ENCODE measurements at regions not wholly inside any gene's neighbourhood (a gene's known extent, or its start where the extent isn't known, plus 50 kb on each side); places are given as distances from the start of the nearest gene placed in this dataset.

DNA sequence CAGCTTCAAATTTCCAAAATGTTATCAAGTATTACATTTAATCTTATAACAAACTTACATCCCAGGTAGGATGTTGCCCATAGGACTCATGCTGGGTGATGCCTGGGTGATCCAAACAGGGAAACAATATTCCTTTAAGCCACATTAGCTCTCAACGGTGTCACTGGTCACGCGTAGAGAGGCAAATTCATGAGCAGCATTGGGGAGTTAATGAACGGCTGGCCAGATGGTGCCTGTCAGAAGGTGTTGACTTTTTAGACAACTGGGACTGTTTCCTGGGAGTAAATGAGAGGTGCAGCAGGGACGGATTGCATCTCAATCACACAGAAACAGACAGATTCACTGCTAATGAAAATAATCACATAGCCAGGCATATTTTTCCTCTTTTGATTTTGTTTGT lies 83.3 kb upstream of the ID4 start:
- TF ChIP-seq, protein P1, sequence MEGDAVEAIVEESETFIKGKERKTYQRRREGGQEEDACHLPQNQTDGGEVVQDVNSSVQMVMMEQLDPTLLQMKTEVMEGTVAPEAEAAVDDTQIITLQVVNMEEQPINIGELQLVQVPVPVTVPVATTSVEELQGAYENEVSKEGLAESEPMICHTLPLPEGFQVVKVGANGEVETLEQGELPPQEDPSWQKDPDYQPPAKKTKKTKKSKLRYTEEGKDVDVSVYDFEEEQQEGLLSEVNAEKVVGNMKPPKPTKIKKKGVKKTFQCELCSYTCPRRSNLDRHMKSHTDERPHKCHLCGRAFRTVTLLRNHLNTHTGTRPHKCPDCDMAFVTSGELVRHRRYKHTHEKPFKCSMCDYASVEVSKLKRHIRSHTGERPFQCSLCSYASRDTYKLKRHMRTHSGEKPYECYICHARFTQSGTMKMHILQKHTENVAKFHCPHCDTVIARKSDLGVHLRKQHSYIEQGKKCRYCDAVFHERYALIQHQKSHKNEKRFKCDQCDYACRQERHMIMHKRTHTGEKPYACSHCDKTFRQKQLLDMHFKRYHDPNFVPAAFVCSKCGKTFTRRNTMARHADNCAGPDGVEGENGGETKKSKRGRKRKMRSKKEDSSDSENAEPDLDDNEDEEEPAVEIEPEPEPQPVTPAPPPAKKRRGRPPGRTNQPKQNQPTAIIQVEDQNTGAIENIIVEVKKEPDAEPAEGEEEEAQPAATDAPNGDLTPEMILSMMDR (IDR thresholded peaks at IDR 0.05) = no peak

DNA sequence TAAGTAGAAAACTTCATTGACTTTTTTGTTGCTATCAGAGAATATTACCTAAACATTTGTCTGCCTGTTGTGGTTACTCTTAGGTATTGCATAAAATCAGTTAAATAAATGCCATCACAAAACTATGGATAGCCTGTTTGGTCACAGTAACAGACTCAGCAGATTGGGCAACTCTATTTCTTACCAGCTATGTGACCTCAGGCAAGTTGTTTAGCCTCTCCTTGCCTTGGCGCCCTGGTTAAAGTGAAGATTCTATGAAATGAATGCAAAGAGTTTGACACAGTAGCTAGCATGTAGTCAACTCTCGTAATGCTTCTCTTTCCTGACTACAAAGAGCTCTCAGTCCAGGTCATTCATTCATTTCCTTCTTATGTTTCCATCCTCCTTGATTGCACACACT lies 82.5 kb upstream of the ID4 start:
- TF ChIP-seq, protein P1 (IDR thresholded peaks at IDR 0.05) = no peak

DNA sequence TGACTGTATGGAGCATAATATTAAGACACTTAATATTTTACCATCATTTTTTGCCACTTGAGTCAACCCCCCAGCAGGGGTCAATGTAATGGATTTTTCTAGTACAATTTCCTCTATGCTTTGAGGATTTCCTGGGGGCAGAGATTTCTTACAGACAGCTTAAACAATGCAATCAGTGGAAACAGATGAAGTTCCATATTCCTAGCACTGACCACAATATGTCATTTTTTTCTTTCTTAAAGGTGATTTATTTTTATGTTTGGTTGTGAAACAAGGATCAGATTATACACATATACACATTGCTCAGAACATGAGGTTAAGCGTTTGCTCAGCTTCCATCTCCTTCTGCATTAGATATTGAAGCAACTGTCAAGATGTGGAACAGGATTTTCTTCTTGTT lies 82.0 kb upstream of the ID4 start:
- TF ChIP-seq, protein P1 (IDR thresholded peaks at IDR 0.05) = no peak

DNA sequence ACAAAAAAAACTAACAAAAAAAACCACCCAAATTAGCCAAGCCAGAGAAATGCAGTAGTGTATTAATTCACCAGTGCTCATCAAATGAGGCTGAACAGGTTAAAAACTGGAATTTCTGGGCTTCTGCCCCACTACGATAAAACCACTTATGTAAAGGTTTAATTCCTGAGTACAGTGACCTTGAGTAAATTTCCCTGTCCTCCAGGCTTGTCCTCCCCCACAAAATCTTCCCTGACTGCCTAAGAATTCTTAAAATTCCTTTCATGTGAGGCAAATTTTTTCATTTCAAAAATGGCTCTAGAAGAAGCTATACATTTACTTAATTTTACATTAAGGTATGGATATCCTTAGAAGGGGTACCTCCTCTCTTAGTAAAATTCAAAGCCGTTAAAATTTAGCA lies 80.1 kb upstream of the ID4 start:
- TF ChIP-seq, protein P1 (IDR thresholded peaks at IDR 0.05) = no peak

DNA sequence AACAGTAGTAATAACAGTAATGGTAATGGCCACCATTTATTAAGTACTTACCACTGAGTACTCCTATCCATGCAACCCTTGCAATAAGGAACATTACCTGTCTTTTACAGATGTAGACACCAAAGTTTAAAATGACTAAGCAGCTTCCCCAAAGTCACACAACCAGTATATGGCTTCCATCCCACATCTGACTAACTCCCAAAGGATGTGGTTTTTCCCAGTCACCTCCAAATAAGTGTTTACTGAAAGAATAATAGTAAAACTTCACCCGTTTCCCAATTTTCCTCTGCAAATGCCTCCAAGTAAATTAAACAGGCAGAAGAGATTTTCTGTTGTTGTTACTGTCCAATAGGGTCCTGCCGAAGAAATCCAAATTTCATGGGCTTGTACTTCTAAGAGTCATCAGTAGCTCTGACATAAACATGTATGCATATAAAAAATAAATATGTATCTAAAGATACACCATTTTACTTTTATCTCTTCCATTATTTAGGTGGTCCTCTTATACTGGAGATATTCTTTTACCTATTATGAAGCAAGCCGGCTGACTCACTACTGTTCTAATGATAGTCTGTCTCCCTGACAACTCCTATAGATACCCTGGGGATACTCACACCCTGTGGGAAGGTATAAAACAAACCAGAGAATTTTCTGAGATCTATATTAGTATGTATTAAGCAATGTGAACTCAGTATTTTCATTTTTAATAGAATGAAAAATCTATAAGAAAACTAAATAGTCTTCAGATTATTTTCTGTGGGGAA lies 77.9 kb upstream of the ID4 start:
- TF ChIP-seq, protein P1 (IDR thresholded peaks at IDR 0.05) = no peak

DNA sequence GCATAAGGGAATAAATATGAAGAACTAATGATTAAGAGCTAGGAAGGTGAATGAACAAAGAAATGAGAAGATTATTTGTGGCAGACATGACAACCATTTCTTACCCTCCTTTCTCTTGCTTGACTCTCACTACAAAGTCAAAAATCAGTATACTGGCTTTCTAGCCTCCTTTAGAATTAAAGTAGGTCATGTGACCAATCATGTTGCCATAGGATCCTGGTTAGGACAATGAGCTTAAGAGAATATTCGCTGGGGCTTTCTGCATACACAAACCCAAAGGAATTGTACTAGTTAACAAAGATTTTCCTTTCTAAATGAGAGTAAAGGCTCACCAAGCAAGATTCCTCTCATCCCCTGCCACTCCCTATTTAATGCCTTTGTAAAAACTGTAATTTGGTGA lies 76.0 kb upstream of the ID4 start:
- TF ChIP-seq, protein P1 (IDR thresholded peaks at IDR 0.05) = no peak

DNA sequence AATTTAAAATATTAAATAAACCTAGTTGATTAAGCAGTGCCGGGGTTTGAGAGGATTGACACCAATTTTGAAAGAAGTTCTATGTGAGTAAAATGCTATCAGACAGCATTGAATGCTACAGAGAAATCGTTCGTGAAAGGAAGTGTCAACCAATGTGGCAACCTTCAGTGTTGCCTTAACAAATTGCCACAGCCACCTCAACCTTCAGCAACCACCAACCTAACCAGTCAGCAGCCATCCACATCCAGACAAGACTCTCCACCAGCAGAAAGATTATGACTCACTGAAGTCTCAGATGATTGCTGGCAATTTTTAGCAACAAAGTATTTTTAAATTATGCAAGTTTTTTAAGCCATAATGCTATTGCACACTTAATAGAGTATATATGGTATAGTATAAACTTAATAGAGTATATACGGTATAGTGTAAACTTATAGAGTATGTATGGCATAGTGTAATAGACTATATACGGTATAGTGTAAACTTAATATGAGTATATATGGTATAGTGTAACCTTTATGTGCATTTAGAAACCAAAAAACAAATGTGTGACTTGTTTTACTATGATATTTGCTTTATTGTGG lies 65.3 kb upstream of the ID4 start:
- TF ChIP-seq, protein P1 (IDR thresholded peaks at IDR 0.05) = no peak
